GM18909 (cell line): ENCODE measurements at regions not wholly inside any gene's neighbourhood (a gene's known extent, or its start where the extent isn't known, plus 50 kb on each side); places are given as distances from the start of the nearest gene placed in this dataset.
A peak's percentile ranks its signal among the peaks of the same experiment; 100 is the strongest.

ENCODE experiments used
- ATAC-seq: cut with Tn5 transposase; IDR thresholded peaks from one replicate; pipeline ENCODE4 v1.9.1; 2021; ENCODE audit warnings: mild to moderate bottlenecking; ENCODE audit not compliant: unreplicated experiment, poor library complexity

DNA sequence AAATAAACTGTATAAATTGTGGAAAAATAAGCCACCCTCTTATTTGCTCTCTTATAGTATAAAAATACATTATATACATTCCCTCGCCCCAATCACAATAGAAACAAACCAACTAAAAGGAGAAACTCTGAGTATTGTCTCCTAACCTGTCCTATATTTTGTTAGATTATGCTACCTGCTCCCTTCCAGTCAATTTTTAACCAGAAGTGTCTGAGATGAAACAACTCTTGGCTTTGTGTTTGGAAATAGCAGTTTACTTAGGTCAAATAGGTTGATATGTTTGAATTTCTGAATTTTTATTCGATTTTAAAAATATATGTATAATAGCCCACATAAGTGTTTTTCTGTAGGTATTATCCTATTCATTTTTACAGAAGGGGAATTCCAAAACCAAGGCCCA lies 475.0 kb upstream of the ZNF462 start:
- ATAC-seq: no peak

- no peak for ATAC-seq
Observed at GRCh38 chr9:106393226-106393625, 469.7 kb upstream of the ZNF462 start.

DNA sequence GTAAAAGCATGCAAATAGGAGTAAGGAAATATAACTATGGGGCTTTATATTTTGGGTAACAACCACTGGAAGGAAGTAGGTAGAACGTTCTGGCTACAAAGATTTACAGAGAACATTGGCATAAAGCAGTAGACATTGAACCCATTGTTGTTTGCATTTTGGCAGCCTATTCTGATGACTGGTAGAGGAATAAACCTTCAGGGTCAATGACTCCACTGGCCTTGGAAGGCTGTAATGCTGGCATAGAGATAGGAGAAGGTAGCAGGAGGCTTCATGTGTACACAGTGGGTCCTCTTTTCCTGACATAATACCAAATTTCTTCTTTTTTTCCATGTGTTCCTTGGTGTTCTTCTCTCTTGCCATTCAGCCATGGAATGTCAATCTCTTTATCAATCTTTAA lies 462.8 kb upstream of the ZNF462 start:
- ATAC-seq: no peak

GRCh38 chr9:106400950-106401349 lies 462.0 kb upstream of the ZNF462 start:
- ATAC-seq: no peak

- no peak for ATAC-seq
Observed at GRCh38 chr9:106403081-106403480, 459.9 kb upstream of the ZNF462 start.

DNA sequence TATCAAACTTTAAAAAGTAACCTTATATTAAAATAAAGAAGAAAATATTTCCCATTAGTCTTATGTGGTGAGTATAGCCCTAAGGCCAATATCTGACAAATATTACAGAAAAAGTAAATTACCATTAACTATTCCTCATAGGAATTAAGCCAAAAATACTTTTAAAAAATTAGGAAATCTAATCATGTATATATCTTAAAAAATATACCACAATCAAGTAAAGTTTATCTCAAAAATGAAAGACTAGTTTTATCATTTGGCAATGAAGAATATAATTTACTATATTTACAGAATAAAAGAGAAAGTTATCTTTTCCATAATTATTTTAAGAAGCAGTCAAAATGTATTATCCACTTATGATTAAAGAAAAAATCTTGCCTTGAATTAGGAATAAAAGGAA lies 458.8 kb upstream of the ZNF462 start:
- ATAC-seq: no peak

GRCh38 chr9:106405871-106406435 lies 457.0 kb upstream of the ZNF462 start:
- no peak for ATAC-seq

DNA sequence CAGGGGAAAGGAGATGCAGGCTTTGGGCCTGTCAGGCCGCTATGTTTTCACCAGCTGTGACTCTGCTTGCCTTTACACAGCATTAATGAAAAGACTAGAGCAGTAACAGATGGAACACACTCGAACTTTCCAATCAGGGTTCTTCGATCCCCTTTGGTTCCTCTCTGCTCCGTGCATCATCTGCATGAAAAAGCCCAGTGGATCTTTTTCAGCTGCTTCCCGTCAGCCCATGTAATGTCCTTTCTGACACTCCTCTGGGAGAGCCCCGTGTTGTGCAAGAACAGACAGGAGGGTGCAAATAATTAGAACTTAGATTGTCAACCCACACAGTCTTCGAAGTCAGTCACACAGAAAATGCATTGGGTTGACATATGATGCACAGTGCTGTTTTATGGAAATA lies 448.9 kb upstream of the ZNF462 start:
- ATAC-seq: no peak

DNA sequence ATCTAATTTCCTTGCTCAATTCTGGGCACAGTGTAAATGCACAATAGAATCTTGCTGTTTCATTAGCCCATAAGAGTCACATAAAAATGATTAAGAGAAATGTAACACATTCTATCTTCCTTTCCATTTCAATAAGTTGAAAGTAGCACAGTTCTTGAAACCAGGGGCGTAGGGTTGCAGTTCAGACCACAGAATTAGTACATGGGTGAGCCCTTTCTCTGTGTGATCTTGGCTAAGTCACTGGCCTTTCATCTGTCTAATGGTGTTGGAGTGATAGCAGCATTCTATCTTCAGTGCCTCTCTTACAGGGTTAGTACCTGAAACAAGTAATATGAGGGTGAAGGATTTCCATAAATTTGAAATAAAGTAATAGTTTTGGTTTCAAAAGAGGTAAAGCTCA lies 445.3 kb upstream of the ZNF462 start:
- no peak for ATAC-seq

- no peak for ATAC-seq
Observed at GRCh38 chr9:106419829-106420228, 443.1 kb upstream of the ZNF462 start.

DNA sequence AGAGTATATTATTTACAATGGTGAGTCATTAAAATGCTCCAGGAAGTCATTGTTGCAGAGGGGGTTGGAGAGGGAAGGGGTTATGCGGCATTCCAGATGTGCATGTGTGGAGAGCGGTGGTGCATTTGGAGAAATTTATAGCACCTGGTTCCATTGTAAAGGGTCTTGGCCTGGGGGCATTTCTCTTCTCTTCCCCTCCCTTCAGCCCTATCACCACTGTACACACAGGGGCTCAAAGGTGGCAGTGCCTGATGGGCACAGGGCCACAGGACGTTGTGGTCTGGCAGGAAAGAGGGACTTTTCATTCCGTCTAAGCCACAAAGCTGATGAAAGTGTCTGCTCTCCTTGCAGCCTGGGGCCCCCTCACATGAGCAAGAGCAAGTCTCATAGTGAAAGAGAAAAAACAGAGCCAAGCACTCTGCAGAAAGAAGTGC lies 442.4 kb upstream of the ZNF462 start:
- peak; percentile 79 for ATAC-seq

DNA sequence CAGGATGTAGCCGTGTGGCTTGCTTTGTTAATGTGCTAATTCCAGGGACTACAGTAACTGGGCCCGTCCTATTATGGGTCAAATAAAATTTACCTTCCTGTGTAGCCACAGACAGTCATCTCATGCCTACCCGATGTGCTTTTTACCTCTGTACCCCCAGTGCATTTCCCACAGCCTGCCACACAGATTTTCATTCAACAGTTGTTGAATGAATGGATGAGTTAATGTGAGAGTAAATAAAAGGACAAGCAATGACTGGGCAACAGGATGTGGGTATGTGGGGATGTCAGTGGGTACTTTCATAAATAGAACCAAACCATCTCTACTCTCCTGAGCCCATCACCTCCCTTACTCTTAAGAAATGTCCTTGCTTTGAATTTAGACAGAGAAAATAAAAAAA lies 441.2 kb upstream of the ZNF462 start:
- peak; percentile 61 for ATAC-seq

DNA sequence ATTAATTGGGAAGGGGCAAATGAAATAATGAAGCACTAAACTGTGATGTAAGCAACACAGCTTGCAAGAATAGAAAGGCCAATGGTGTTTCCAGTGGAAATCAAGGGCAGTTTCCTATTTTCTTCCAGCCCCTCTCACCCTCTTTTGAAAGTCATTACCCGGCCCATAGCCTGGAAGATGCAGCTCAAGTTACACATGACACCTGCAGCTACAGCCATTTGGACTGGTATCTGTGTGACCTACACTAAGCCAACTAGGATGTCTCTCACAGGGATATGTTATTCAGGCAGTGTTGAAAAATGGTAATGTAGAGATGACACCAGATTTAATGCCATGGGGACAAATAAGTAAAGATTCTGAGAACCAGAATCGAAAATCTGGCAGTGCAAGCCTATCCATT lies 439.4 kb upstream of the ZNF462 start:
- ATAC-seq: no peak

DNA sequence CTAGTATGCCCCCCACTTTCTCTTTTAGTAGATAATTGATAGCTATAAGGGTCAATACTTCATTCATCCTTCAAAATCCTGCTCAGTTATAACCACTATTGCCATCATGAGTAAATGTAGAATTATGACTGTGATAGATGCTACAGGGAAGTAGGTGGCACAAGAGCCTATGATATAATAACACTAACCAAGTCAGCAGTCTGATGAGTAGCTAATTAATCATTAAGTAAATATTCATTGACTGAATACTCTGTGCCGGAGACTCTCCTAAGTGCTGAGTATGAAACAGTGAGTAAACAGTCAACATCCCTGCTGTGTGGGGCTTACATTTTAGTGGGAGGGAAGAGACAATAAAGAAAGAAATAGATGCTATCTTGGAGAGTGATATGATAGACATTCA lies 430.3 kb upstream of the ZNF462 start:
- ATAC-seq: no peak

GRCh38 chr9:106438928-106439327 lies 424.0 kb upstream of the ZNF462 start:
- no peak for ATAC-seq

- no peak for ATAC-seq
Observed at GRCh38 chr9:106441283-106441682, 421.7 kb upstream of the ZNF462 start.

- ATAC-seq: no peak
Observed at GRCh38 chr9:106443520-106443919, 419.4 kb upstream of the ZNF462 start.

DNA sequence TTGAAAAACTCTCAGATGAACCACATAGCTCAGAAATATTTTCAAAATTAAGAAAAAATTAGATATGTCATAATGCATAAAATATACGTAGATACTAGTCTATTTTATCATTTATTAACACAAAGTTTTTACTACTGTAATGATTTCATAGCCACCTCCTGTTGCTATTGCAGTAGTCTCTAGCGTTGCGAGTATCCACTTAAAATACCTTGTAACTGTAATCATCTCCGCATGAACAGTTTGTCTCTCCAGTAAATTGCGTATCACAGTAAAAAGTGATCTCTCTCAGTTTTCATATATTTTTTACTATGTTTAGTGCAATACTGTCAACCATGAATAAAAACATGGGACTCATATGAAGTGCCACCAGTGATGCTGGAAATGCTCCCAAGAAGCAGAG lies 417.9 kb upstream of the ZNF462 start:
- no peak for ATAC-seq

DNA sequence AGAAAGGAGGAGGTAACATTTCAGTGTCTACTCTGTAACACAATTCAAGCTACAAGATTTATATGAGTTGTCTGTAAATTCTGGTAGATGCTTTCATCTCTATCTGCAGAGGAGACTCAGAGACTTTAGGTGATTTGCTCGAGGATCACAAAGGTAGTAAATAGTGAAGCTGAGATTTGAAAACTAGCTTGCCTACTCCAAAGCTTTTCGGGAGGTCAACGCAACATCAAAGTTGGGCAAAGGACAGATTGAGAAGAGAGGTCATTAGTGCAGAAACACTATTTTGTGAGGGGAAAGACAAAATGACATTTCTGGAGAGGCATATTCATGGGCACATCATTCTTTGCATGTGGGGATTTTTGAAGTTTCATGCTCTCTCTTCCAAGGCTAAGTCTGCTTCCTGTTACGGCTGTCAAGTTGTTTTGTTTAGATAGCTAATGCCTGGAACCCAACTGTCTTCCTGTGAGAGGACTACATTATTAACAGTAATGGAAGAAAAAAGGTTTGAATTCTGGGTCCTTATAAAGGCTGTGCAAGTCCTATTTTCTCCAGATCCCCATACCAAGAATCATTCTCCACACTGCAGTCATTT lies 413.5 kb upstream of the ZNF462 start:
- ATAC-seq: no peak

- no peak for ATAC-seq
Observed at GRCh38 chr9:106450549-106450948, 412.4 kb upstream of the ZNF462 start.

- ATAC-seq: no peak
Observed at GRCh38 chr9:106451223-106451622, 411.7 kb upstream of the ZNF462 start.

GRCh38 chr9:106456581-106456980 lies 406.4 kb upstream of the ZNF462 start:
- no peak for ATAC-seq
